Eye (tissue), 1 donor: ENCODE measurements at regions not wholly inside any gene's neighbourhood (a gene's known extent, or its start where the extent isn't known, plus 50 kb on each side); places are given as distances from the start of the nearest gene placed in this dataset.

Source experiments
- DNase-seq: peaks from one replicate; pipeline ENCODE4 v3.0.0-alpha.2; 2015

DNA sequence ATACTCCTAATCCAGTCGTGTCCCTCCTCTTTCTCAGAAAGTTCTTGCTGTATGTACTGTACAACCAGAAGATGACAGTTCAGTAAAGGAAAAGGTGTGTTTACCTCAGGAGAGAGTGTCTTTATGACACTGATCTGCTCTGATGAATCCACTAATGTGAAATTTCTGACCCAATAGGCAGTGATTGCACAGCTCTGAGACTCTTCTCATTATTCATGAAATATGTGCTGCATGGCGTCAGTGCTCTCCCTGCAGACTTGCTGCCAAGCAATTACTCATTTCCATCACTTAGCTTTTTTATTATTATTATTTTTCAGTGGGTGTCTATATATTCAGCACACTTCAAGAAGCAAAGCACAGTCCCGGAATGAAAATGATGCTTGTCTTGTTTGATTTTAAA, 389.0 kb downstream of the RASEF start:
- peak; percentile 20 for DNase-seq

DNA sequence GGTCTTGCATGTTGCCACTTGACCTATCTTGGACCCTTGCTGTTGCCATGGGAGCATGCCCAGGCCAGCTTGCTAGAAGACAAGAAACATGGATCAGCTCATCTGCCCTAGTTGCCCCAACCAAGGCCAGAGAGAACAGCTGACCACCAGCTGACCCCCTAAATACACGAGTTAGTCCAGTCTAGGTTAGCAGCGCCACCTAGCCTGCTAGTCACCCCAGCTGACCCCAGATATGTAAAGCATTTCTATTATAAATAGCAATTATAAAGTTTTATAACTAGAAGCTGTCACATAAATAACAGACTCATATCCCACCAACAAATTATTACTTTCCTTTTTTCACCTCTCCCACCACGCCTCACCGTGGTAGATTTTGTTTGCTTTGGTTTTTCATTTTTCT, 387.8 kb downstream of the RASEF start:
- no peak for DNase-seq

DNA sequence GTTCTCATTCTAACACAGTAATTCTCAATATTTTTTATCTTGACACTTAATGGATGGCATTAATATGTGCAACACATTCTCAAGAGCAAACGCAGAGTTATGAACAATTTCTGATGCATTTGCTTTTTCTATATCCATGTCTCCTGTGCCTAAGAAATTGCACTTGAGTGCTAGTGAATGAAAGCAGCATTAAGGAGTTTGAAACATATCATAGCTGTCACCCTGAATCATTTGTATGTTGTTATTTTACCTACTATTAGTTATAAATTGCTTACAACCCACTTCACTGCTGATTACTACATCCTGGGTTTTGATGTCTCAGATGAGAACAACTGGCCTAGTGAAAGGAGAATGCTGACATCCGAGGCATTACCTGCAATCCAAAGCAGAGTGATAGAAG, 387.3 kb downstream of the RASEF start:
- DNase-seq = no peak

DNA sequence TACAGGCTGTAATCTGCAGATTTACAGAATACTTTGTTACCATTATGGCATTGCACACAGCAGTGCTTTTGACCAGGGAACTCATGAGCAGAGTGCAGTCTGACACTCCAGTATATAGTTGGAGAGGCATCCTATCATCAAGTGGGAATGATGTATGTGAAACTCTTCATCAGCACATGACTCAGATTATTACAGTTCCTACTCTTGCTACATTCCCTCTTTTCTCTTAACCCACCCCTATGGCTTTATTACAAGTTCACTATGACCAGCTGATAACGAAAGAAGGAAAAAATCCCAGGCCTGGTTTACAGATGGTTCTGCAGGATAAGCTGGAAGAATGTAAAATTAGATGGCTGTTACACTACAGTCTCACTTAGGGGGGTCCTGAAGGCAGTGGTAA, 385.9 kb downstream of the RASEF start:
- DNase-seq = no peak

DNA sequence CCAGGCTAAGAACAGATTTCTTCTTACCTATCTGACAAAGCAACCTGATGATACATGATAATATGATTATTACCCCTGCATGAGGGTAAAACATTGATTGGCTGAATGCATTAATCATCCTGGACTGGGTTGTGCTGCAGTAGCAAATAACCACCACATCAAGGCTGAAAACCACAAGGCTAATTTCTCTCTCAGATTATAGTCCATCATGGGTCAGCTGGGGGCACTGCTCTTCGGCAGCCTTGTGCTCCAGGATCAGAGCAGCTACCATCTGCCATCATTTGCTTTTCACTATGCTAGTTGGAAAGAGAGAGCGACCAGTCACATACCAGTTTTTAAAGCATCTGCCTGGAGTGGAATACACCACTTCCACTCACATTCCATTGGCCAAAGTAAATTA, 383.5 kb downstream of the RASEF start:
- peak; percentile 21 for DNase-seq

DNA sequence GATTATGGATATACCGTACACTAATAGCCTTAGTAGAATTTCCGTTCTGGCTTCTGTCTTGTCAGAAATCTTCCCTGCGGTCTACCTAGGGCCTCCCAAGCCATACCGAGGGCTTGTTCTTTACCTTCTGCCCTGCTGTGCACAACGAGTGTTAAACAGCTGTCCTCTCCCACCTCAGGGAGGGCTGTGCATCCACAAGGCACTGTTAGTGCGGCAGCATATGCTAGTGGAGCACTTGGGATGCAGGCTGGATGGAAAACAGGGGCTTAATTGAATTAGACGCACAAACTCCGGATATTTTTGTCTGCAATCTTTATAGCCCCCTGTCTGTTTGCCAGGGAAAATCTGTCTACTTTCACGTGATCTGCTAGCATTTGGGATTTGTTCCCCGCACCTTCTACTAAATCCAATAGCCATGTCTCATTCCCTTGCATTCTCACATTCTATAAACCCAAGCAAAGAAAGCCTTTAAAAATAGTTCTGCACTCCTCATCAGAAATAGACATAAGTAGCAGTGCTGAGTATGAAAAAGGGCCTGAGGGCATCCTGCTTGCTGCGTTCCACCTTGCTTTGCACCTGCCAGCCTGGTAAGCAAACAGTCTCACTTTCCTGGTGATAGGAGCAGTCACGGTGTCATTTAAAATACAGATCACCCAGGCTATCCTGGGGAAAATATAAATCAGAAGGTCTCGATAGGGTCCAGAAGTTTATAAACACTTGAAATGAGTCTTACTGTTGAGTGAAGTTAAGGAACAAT, 382.6 kb downstream of the RASEF start:
- peak; percentile 17 for DNase-seq

DNA sequence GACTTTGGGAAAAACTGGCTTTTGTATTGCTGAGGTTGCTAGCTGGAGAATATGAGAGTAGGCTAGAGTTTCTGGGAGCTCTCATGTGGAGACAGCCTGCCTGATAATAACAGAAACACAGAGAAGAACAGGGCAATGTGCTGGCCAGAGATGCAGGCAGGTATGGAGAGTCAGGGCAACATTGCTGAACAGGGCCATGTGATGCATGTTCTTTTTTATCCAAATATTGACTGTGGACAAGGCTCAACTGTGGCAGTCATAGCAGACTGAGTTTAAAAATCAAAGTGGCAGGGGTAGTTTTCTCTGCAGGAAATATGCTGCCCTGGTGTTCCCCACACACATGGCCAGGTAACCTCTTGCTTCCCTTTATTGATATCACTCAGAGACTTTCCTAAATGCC, 381.1 kb downstream of the RASEF start:
- no peak for DNase-seq

DNA sequence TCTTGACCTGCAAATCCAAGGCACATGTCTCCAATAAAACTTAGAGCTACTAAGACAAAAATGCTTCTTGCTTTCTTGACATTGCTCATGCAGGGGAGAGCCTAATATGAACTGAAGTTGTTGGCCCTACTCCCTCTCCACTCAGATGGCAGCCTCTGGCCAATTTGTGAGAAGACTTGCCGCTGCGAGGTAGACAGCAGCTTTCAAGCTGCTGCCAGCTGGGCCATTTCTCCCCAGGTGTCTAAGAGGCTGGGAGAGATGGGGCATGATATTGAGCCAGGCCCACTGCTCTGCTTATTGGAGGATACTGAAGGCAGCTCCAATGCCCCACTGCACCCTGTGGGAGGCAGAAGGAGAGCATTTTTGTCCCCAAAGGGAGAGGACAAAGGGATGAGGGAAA, 380.5 kb downstream of the RASEF start:
- DNase-seq = peak; percentile 39

DNA sequence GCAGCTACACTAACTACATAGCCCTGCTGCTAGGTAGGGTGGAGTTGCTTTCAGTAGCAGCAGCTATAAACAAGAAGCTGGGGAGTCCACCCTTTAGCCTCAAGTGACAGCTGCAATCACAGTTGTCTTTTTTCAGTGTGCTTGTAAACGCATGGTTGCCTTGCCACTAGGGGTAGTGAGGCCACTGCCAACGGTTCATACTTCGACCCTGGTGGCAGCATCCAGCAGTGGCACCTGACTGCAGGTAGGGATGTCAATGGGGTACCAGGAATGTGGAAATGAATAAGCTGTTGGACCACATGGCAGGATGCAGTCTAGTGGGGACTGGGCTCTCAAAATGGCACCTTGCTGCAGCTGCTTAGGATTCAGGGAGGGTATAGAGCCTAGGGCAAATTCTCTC, 367.2 kb downstream of the RASEF start:
- DNase-seq = no peak

DNA sequence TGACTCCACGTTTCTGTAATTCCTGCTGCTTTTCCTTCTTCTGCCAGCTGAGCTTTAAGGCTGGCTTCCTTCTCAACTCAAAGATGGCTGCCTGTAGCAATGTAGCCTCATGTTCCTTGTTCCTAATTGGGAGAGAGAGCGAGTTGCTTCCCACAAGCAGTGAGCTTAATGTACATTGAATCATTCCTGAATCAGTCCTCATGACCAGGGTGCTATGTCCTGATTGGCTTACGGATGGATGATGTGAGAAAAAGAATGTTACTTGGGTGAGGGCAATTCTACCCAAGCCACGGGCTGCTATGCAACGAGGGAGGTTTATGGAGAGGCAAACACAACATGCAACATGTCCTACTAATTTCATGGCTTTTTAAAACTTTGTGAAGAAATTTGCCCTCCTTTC, 356.2 kb downstream of the RASEF start:
- no peak for DNase-seq

DNA sequence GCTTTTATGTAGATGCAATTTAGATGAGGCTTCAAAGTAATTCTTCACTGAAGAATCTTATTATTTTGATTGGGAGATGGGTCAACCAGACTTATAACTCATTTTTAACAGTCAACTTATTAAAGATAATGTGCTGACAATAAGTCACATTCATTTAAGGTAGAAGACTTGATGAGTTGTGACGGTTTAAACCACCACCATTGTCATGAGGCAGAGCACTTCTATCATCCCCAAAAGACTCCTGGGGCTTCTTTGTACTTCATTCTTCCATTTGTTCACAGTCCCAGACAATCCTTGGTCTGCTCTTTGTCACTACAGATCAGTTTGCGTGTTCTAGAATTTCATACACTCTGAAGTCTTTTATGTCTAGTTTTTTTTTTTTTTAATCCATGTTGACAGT, 346.1 kb downstream of the RASEF start:
- DNase-seq = peak; percentile 87

DNA sequence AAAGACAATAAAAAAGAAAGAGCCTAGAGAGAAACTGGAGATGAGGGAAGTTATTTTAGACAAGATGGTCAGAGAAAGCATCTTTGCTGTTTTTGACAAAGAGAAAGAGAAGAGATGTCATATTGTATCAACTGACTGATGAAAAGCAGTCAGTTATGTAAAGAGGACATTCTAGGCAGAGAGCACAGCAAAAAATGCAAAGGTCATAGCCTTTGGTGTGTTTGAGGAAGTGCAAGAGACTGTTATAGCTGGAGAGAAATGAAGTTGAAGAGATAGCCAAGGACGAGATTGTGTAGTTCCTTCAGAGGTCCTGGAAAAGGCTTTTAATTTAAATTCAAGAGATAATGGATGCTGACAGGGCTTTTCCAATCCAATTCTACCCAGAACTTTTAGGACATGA, 342.4 kb downstream of the RASEF start:
- DNase-seq = no peak

DNA sequence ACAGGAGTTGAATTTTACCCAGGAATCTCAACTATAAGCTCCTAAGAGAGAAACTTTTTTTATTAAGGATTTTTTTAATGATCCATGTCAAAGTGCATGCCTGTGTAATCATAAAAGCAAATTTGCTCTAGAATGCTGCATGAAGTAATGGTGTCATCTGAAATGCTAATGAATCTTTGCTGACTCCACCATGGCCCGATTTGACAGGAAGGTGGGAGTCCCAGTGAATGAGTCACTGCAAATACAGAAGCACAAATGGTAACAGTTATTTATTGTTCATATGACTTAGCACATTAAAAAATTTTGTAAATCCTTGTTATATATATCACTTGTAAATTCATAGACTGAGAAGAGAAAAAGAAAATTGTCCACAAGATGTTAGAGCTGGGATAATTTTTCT, 341.3 kb downstream of the RASEF start:
- DNase-seq = no peak

DNA sequence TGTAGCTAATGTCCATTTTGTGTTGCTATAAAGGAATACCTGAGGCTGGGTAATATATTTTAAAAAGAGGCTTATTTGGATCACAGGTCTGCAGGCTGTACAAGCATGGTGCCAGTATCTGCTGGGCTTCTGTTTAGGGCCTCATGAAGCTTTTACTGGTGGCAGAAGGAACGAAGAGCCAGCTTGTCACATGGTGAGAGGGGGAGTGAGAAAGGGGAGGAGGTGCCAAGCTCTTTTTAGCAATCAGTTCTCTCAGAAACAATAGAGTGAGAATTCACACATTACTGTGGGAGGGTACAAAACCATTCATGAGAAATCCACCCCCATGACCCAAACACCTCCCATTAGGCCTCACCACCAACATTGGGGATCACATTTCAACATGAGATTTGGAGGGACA, 340.9 kb downstream of the RASEF start:
- no peak for DNase-seq

DNA sequence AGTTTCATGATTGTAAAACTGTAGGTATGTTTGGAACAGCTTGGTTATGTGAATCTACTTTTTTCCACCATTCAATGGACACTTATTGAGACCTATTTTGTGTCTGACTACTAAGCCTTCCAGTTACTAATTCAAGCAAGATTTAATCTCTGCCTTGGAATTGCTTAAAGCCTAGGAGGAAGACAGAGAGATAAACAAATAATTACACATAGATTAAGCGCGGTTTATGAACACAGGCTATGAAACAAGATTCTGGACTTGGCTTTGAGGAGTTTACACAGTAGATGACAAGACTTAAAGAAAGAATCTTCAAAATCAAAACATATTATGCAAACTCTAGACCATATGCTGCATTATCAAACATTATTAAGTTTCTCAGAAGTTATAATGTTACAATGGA, 340.4 kb downstream of the RASEF start:
- DNase-seq = no peak

DNA sequence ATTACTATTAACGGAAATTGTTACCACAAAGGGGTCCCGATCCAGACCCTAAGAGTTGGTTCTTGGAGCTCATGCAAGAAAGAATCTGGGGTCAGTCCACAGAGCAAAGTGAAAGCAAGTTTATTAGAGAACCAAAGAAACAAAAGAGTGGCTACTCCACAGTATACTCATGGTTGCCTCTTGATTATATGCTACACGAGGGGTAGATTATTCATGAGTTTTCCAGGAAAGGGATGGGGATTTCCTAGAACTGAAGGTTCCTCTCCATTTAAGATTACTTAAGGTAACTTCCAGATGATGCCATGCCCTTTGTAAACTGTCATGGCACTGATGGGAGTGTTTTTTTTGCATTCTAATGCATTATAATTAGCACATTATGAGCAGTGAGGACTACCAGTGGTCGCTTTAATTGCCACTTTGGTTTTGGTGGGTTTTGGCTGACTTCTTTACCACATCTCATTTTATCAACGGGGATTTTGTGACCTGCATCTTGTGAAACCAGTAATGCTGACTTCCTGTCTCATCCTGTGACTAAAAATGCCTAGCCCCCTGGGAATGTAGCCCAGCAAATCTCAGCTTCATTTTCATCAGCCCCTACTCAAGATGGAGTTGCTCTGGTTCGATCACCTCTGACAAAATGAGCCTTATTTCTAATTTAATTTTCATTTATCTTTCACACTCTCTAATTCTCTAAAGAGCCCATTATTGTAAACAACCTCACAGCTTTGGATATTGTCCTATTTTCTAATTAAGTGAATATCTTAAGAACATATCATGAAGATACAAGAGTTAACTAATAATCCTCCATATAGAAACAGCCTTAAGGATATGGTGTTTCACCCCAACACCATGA, 336.3 kb downstream of the RASEF start:
- DNase-seq = no peak

DNA sequence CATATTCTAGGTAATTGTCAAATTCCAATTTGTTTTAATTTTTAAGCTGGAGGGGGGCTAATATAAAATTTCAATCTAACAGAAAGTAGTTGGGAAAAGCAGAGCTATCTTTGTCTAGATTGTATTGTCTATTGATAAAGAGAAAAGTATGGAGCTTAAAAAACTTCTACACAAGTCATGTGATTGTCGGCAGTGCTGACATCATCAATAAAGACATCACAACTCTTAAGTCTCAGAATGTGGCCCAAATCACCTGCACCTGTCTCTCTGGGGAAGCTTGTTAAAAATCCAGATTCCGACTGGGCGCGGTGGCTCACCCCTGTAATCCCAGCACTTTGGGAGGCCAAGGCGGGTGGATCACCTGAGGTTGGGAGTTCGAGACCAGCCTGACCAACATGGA, 333.8 kb downstream of the RASEF start:
- no peak for DNase-seq

DNA sequence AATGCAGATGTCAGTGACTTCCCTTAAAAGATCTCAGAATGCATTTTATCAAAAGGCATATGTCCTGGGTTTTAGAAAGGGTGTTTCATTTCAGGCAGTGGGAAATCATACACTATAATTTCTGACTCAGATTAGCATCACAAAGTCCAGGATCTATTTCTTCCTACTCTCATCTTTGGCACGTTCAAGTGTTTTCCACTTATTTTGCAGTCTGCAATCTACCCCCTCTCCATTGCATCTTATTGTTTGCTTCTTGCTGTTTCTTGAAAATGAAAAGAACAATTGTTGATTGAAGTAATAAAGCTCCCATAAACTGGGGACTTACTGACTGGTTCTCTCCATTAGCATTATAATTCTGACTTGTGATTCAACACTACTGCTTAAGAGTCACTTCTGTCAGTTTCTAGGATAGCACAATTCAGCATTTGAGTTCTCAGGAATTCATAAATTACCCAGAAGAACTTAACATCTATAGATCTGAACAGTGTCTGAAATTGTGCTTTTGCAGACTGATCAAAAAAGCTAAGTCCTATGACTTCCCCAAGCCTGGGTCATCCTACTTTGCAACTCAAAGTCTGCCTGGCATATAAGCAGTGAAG, 332.9 kb downstream of the RASEF start:
- no peak for DNase-seq

DNA sequence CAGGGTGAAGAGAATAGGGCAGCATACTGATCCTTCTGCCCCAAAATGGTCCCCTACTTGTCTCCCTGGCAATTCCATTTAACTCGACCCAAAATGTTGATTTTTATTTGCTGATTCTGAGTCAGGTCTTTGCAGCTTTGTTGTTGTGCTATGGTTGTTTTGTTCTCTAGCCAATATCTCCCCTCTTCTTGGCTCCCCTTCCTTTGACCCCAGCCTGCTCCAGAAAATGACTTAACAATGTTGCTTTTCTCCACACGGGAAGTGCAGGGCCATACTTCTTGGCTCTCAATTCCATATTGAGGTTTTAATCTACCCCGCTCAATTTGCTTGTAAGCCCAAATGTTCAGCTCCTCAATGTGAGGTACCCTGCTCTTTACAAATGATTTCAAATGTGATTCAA, 330.0 kb downstream of the RASEF start:
- no peak for DNase-seq

DNA sequence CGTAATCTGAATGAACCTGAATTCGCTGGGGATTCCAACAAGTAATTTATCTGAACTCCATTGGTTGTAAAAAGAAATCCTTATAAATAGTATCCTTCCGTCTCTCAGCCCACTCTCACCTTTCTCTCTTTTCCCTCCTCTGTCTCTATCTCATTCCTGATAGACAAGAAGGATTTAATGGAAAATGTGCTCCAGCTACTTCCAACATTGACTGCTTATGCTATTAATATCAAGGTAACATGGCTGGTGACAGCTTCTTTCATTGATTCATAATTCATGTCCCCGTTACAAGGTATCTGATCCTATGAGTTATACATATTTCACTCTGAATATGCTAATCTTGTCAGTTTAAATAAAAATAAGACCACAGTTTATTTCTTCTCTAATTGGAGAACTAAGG, 326.8 kb downstream of the RASEF start:
- no peak for DNase-seq

DNA sequence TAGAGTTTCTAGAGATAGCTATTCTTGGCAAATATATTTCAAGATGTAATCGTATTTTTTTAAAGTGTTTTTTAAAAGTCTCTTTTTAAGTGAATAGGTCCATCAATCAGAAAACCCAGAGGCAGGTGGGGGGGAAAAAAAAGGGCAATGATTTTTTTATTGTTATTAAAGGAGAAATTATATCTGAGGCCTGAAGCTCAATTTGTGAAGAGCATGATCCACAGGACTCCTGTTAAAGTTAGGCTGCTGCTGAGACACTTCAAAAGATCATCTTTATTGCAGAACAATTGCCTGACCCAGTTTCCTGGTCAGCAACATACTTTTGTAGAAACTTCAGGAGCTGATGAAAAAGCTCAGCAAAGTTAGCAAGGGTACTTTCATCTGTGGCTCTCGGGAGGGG, 326.2 kb downstream of the RASEF start:
- no peak for DNase-seq

DNA sequence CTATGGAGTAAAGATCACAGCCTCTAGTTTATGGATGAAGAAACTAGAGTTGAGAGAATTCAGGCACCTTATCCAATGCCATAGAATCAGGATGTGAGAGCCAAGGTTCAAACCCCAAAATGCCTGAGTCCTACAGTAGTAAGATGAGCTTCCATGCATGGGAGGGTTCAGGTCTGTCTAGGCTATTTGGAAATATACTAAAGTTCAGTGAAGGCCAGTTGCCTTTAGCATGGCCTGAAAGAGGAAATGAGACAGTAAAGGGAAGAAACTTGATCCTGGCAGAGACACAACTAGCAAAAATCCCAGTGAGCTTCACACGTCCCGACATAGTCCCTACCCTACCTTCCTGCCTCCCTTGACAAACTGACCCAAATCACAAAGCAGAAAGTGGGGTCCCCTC, 317.0 kb downstream of the RASEF start:
- no peak for DNase-seq

DNA sequence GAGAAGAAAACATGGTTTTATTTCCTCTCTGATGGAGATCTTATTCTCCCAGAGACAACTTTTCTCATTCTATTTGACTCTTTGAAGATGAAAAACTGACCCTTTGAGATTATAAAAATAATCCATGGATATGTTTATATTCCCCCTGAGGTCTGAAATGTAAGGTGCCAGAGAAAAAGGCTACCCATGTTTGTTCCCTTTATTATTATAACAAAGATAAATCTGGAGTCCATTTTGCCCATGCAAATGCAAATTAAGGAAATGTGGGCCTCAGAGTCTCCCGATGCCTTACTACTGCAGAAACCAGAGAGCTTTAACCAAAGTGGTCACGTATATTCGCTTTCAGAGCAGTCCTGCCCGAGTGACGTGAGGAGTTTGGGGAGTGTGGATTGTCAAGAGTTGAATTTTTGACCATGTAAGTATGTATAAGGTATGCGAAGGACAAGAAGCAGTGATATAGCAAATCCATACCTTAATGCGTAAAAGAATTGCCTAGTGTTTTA, 312.5 kb downstream of the RASEF start:
- DNase-seq = no peak

DNA sequence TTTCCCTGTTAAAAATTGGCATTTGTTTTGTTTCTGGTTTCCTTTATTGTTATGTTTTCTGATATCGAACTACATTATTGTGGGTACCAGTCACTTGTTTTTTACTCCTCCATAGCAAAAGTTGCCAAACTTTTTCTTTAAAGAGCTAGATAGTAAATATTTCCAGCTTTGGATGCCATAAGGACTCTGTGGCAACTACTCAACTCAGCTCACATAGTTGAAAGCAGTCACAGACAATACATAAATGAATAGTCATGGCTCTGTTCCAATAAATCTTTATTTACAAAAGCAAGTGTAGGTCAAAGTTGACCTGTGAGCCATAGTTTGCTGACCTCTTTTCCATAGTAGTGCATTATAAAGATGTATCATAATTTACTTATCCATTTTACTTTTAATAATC, 305.0 kb downstream of the RASEF start:
- DNase-seq = no peak
